SK-N-SH treated with all-trans-retinoic acid at 6 μM for 48 hours (cell line): ENCODE measurements at regions not wholly inside any gene's neighbourhood (a gene's known extent, or its start where the extent isn't known, plus 50 kb on each side); places are given as distances from the start of the nearest gene placed in this dataset.

ENCODE experiments used
- ATAC-seq: fragments of 200-7000 bp; cut with Tn5 transposase; 3 replicates; pipeline ENCODE4 v1.9.1; 2020; ENCODE audit warnings: mild to moderate bottlenecking, moderate library complexity
- ARNTL ChIP-seq: fragments of 450-650 bp; formaldehyde crosslinking; IDR thresholded peaks from 2 replicates; pipeline ENCODE4 v1.5.0; 2020; ENCODE audit warnings: low read depth, mild to moderate bottlenecking, moderate library complexity, borderline replicate concordance
- BACH2 ChIP-seq: fragments of 250-450 bp; sonication (Bioruptor Pico); IDR thresholded peaks from 2 replicates; pipeline ENCODE4 v1.9.0; 2021; ENCODE audit warnings: mild to moderate bottlenecking, borderline replicate concordance
- CREB5 ChIP-seq: fragments of 250-450 bp; sonication (Bioruptor Pico); IDR thresholded peaks from 2 replicates; pipeline ENCODE4 v1.5.1; 2020; ENCODE audit warnings: low read depth, mild to moderate bottlenecking, moderate library complexity
- CSDC2 ChIP-seq: fragments of 250-450 bp; sonication (Bioruptor Pico); IDR thresholded peaks from 2 replicates; pipeline ENCODE4 v1.5.0; 2020; ENCODE audit warnings: mild to moderate bottlenecking, moderate library complexity
- CSRNP3 ChIP-seq: fragments of 250-450 bp; sonication (Bioruptor Pico); IDR thresholded peaks from 2 replicates; pipeline ENCODE4 v1.5.1; 2021; ENCODE audit warnings: mild to moderate bottlenecking, moderate library complexity
- ESRRG ChIP-seq: fragments of 250-450 bp; sonication (Bioruptor Pico); IDR thresholded peaks from 2 replicates; pipeline ENCODE4 v1.6.1; 2021; ENCODE audit warnings: mild to moderate bottlenecking
- GLIS3 ChIP-seq: fragments of 250-450 bp; sonication (Bioruptor Pico); IDR thresholded peaks from 2 replicates; pipeline ENCODE4 v1.5.0; 2020; ENCODE audit warnings: mild to moderate bottlenecking, moderate library complexity
- ISL1 ChIP-seq: fragments of 250-450 bp; sonication (Bioruptor Pico); IDR thresholded peaks from 2 replicates; pipeline ENCODE4 v2.1.2; 2022; ENCODE audit warnings: mild to moderate bottlenecking, moderate library complexity
- OSR1 ChIP-seq: fragments of 250-450 bp; sonication (Bioruptor Pico); IDR thresholded peaks from 2 replicates; pipeline ENCODE4 v1.8.0; 2022; ENCODE audit warnings: moderate library complexity, mild to moderate bottlenecking, inconsistent platforms
- PATZ1 ChIP-seq: fragments of 250-450 bp; sonication (Bioruptor Pico); IDR thresholded peaks from 2 replicates; pipeline ENCODE4 v1.8.0; 2020; ENCODE audit warnings: mild to moderate bottlenecking, moderate library complexity, borderline replicate concordance
- POU6F1 ChIP-seq: fragments of 250-450 bp; sonication (Bioruptor Pico); IDR thresholded peaks from 2 replicates; pipeline ENCODE4 v1.8.0; 2021; ENCODE audit warnings: low read depth, mild to moderate bottlenecking, moderate library complexity, borderline replicate concordance
- RARB ChIP-seq: fragments of 250-450 bp; sonication (Bioruptor Pico); IDR thresholded peaks from 2 replicates; pipeline ENCODE4 v1.8.0; 2021; ENCODE audit warnings: mild to moderate bottlenecking, moderate library complexity
- SNAI2 ChIP-seq: fragments of 250-450 bp; sonication (Bioruptor Pico); IDR thresholded peaks from 2 replicates; pipeline ENCODE4 v1.5.0; 2020; ENCODE audit warnings: mild to moderate bottlenecking, moderate library complexity
- TOX ChIP-seq: fragments of 250-450 bp; sonication (Bioruptor Pico); IDR thresholded peaks from 2 replicates; pipeline ENCODE4 v1.8.0; 2021; ENCODE audit warnings: mild to moderate bottlenecking, moderate library complexity, borderline replicate concordance
- TSHZ2 ChIP-seq: fragments of 250-450 bp; sonication (Bioruptor Pico); IDR thresholded peaks from 2 replicates; pipeline ENCODE4 v1.5.0; 2020; ENCODE audit warnings: mild to moderate bottlenecking, moderate library complexity
- ZC3H10 ChIP-seq: fragments of 250-450 bp; sonication (Bioruptor Pico); IDR thresholded peaks from 2 replicates; pipeline ENCODE4 v1.5.1; 2021; ENCODE audit warnings: mild to moderate bottlenecking, moderate library complexity
- ZFP3 ChIP-seq: fragments of 250-450 bp; sonication (Bioruptor Pico); IDR thresholded peaks from 2 replicates; pipeline ENCODE4 v1.5.0; 2020; ENCODE audit warnings: mild to moderate bottlenecking, moderate library complexity
- ZFP30 ChIP-seq: fragments of 450-650 bp; formaldehyde crosslinking; IDR thresholded peaks from 2 replicates; pipeline ENCODE4 v1.5.0; 2022; ENCODE audit warnings: mild to moderate bottlenecking, moderate library complexity
- ZNF565 ChIP-seq: fragments of 450-650 bp; formaldehyde crosslinking; conservative IDR thresholded peaks from 2 replicates; pipeline ENCODE4 v1.5.0; 2020; ENCODE audit warnings: low read depth, mild to moderate bottlenecking, moderate library complexity
- ZNF70 ChIP-seq: fragments of 450-650 bp; formaldehyde crosslinking; IDR thresholded peaks from 2 replicates; pipeline ENCODE4 v1.5.0; 2020; ENCODE audit warnings: mild to moderate bottlenecking, moderate library complexity
- ZNF8 ChIP-seq: fragments of 450-650 bp; formaldehyde crosslinking; IDR thresholded peaks from 2 replicates; pipeline ENCODE4 v1.5.0; 2020; ENCODE audit warnings: mild to moderate bottlenecking, moderate library complexity

GRCh38 chrX:1717373-1717772 is 102.5 kb downstream of the ASMT start:
- no peak for TF ChIP-seq TSHZ2 (CRISPR knock-in tag)
- no peak for TF ChIP-seq PATZ1 (CRISPR knock-in tag)
- TF ChIP-seq ZC3H10 (CRISPR knock-in tag): no peak
- TF ChIP-seq OSR1 (CRISPR knock-in tag): no peak
- TF ChIP-seq SNAI2: no peak
- TF ChIP-seq ISL1 (CRISPR knock-in tag): no peak
- no peak for TF ChIP-seq ESRRG (CRISPR knock-in tag)
- no peak for TF ChIP-seq ZFP30
- no peak for TF ChIP-seq TOX (CRISPR knock-in tag)
- TF ChIP-seq ZFP3 (CRISPR knock-in tag): no peak
- TF ChIP-seq RARB (CRISPR knock-in tag): no peak
- no peak for TF ChIP-seq POU6F1 (CRISPR knock-in tag)
- TF ChIP-seq GLIS3 (CRISPR knock-in tag): no peak
- no peak for ATAC-seq

- TF ChIP-seq GLIS3 (CRISPR knock-in tag) (no peak), ZNF565 (CRISPR knock-in tag) (no peak), ZNF70 (no peak), ZFP30 (no peak), PATZ1 (CRISPR knock-in tag) (no peak), RARB (CRISPR knock-in tag) (no peak), BACH2 (CRISPR knock-in tag) (no peak), ZNF8 (CRISPR knock-in tag) (no peak), SNAI2 (no peak), CREB5 (CRISPR knock-in tag) (no peak), TSHZ2 (CRISPR knock-in tag) (no peak)
- ATAC-seq: no peak
Measured at GRCh38 chrX:1719270-1719669, 104.4 kb downstream of the ASMT start.

- no peak for ATAC-seq
- TF ChIP-seq CSDC2 (CRISPR knock-in tag) (no peak), ZNF8 (CRISPR knock-in tag) (no peak), CSRNP3 (no peak), RARB (CRISPR knock-in tag) (no peak), POU6F1 (CRISPR knock-in tag) (no peak), ARNTL (no peak), TOX (CRISPR knock-in tag) (no peak), CREB5 (CRISPR knock-in tag) (no peak), ZNF70 (no peak)
Measured at GRCh38 chrX:1720836-1721235, 106.0 kb downstream of the ASMT start.
